Thoracic aorta (tissue), 2 donors: ENCODE measurements at regions not wholly inside any gene's neighbourhood (a gene's known extent, or its start where the extent isn't known, plus 50 kb on each side); places are given as distances from the start of the nearest gene placed in this dataset.

Source experiments
- ATAC-seq: fragments of 150-250 bp; one replicate; pipeline ENCODE4 v1.8.0; 2017; ENCODE audit warnings: low read depth; ENCODE audit not compliant: insufficient number of reproducible peaks, low FRiP score
- DNase-seq: peaks from one replicate; pipeline ENCODE4 v3.0.0-alpha.2; 2020; ENCODE audit warnings: low spot score
- H3K27ac ChIP-seq, 2 donors: fragments of 200-600 bp; sonication (generic); 1 replicate in 1 of 2; 2 replicates in 1 of 2; pipeline ENCODE4 v1.5.1; 2016; ENCODE audit warnings: mild to moderate bottlenecking in 2 of 2, moderate library complexity in 2 of 2
- H3K27me3 ChIP-seq: fragments of 200-600 bp; sonication (generic); replicated peaks from 2 replicates; pipeline ENCODE4 v1.6.0; 2016; ENCODE audit warnings: mild to moderate bottlenecking; ENCODE audit not compliant: insufficient read depth
- H3K36me3 ChIP-seq: fragments of 200-600 bp; sonication (generic); one replicate; pipeline ENCODE4 v1.5.1; 2016
- H3K4me1 ChIP-seq, 2 donors: fragments of 200-600 bp; sonication (generic); 1 replicate in 1 of 2; 2 replicates in 1 of 2; pipeline versions ENCODE4 v1.5.1 to v1.6.0; 2016; ENCODE audit warnings: low read depth in 2 of 2, mild to moderate bottlenecking in 1 of 2; ENCODE audit not compliant: control insufficient read depth in 1 of 2
- H3K4me3 ChIP-seq: fragments of 200-600 bp; sonication (generic); 2 replicates; pipeline ENCODE4 v1.5.1; 2016; ENCODE audit warnings: mild to moderate bottlenecking
- H3K9me3 ChIP-seq: fragments of 200-600 bp; sonication (generic); 2 replicates; pipeline ENCODE4 v1.5.1; 2016
- TF ChIP-seq, protein P1 (sequence below): fragments of 200-600 bp; sonication (generic); IDR thresholded peaks from one replicate; pipeline ENCODE4 v1.5.1; 2019; ENCODE audit warnings: antibody characterized with exemption

DNA sequence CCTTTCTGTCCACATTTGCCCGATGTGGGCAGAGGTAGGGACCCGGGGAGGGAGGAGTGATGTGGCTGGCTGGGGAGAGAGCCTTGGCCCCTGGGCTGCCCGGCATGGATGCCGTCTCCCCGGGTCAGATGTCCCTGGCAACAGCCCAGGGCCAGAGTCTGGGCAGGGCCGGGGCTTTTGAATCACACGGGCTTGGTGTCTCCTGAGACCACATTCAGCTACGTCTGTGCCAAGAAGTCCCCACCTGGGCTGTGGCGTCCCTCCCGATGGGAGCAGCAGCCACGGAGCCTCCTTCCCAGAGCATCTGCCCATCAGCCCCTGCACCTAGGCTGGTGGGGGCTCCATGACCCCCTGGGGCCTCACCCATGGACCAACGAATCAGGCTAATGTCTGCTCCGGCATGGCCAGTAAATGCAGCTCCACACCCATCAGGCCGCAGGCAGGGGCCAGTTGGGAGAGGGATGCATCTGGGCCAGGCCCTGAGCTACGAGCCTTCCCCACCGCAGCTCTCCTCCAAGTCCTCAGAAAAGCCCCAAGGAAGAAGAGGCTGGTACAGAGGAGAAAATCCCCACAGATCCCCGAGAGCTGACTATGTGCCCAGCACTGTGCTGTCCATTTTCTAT is 109.4 kb downstream of the RFLNA start:
- no peak for ATAC-seq
- peaks cover 23% of the 10 kb centered on the region for H3K36me3 ChIP-seq

DNA sequence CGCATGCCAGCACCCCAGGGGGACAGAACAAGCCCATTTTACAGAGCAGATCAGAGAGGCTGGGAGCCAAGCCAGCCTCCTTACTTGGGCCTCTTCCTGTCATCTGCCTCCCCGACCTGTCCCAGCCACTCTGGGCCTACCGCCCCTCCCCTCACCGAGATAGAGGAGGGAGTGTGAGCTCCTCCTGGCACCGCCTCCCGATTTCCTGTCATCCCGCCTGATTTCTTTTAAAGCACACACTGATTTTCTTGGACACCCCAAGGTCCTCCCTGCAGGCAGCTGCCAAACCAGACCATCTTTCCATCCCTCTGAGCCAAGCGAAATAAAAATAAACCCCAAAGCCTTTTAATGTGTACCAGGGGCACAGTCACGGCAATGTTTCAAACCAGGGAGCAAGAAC is 108.4 kb downstream of the RFLNA start:
- Histone ChIP-seq H3K36me3 (peaks cover 24% of the 10 kb centered on the region), H3K27me3 (no peaks in the 10 kb centered on the region), H3K27ac (peak overlapping the region in 1 of 2 donors; percentile 41), H3K4me1 (peaks cover 20 to 47% of the 10 kb centered on the region in 2 donors), H3K9me3 (no peaks in the 10 kb centered on the region), H3K4me3 (no peak overlapping the region)
- no peak for DNase-seq
- ATAC-seq, result no peak
- TF ChIP-seq, protein P1, sequence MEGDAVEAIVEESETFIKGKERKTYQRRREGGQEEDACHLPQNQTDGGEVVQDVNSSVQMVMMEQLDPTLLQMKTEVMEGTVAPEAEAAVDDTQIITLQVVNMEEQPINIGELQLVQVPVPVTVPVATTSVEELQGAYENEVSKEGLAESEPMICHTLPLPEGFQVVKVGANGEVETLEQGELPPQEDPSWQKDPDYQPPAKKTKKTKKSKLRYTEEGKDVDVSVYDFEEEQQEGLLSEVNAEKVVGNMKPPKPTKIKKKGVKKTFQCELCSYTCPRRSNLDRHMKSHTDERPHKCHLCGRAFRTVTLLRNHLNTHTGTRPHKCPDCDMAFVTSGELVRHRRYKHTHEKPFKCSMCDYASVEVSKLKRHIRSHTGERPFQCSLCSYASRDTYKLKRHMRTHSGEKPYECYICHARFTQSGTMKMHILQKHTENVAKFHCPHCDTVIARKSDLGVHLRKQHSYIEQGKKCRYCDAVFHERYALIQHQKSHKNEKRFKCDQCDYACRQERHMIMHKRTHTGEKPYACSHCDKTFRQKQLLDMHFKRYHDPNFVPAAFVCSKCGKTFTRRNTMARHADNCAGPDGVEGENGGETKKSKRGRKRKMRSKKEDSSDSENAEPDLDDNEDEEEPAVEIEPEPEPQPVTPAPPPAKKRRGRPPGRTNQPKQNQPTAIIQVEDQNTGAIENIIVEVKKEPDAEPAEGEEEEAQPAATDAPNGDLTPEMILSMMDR, result no peak

More for the DNA sequence above, 109.4 kb downstream of the RFLNA start:
- no peak for DNase-seq
- no peak overlapping the region for H3K4me3 ChIP-seq
- peak overlapping the region in 1 of 2 donors; percentile 4 for H3K27ac ChIP-seq
- H3K9me3 ChIP-seq, result no peaks in the 10 kb centered on the region
- TF ChIP-seq, protein P1, result no peak
- no peaks in the 10 kb centered on the region for H3K27me3 ChIP-seq
- peaks cover 14 to 39% of the 10 kb centered on the region in 2 donors for H3K4me1 ChIP-seq

DNA sequence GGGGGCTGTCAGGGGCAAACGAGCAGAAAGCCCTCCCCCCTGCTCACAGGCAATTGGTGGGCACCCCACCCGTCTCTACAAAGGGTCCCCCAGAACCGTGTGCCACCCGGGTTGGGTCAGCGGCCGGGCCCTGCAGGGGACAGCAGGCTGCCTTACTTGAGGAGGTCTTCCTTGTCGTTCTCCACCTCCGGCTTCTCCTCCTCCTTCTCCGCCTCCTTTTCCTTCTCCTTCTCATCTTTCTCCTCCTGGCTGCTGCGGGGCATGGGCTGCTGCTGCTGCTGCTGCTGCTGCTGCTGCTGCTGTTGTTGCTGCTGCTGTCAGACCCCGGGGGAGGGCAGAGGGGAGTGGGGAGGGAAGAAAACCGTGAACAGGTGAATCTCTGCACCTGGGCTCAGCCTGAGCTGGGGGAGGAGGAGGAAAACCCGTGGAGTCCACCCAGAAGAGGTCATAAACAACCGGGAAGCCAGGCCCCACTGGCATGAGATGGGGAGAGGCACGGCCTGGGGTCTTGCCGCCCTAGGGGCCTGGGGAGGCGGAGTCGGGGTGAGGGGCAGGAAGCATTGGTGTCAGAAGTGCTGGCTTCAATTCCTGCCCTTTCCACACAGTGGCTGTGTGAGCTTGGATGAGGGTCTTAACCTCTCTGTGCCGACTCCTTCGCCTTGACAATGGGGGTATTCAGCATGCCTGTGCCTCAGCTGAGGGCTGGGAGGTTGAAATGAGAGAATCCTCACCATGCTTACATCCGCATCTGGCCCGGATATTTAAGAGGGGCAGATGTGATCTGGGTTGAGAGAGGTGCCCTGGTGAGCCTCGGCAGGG is 107.6 kb downstream of the RFLNA start:
- Histone ChIP-seq H3K9me3 (no peaks in the 10 kb centered on the region), H3K36me3 (peaks cover 27% of the 10 kb centered on the region), H3K4me1 (peaks cover 26 to 55% of the 10 kb centered on the region in 2 donors), H3K4me3 (no peak overlapping the region), H3K27ac (peak overlapping the region in 1 of 2 donors; percentile 11), H3K27me3 (no peaks in the 10 kb centered on the region)
- TF ChIP-seq, protein P1, result no peak
- DNase-seq (no peak), ATAC-seq (no peak)

DNA sequence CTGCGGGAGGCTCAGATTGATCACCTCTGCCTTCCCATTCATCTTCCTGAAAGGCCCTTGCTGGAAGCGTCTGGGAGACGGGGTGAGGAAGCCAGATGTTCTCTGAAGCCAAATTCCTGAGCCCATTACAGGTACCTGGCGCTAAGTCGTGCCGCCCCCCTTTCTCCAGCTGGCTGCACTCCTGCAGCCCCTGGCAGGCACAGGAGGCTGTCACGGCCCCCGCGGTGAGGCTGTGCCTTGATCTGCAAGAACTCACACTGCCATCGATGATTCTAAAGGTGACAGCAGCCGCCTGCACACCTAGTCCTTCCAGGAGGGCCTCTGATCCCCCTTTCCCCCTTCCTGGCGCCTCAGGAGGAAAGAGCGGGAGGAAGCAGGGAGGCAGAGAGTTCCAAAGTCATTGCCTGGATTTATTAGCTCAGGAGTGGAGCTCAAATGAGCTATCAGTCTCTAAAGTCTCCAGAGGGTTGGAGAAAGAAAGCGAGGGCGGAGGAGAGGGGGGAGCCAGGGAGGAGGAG is 106.9 kb downstream of the RFLNA start:
- DNase-seq, result no peak
- H3K9me3 ChIP-seq, result no peaks in the 10 kb centered on the region
- H3K27ac ChIP-seq, result no peak overlapping the region
- H3K36me3 ChIP-seq, result peaks cover 25% of the 10 kb centered on the region
- peaks cover 26 to 62% of the 10 kb centered on the region in 2 donors for H3K4me1 ChIP-seq
- TF ChIP-seq, protein P1, result no peak
- no peak overlapping the region for H3K4me3 ChIP-seq
- H3K27me3 ChIP-seq, result no peaks in the 10 kb centered on the region
- no peak for ATAC-seq

DNA sequence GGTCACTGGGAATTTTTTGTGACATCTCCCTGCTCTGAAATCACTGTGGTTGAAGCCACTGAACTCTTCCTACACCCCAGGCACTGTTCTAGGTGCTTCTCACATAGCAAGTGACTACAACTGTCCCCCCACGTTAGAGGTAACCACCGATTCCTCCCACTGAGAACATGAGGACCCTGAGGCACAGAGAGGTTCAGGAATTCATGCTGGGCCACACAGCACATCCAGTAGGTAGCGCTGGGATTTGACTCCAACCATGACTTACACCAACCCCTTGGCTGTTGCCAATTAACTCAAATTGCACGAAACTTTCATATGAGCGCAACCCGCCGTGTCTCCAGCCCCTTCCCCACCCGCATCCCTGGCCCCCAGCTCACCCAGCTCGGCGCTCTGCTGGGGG is 105.2 kb downstream of the RFLNA start:
- Histone ChIP-seq H3K4me3 (no peak overlapping the region), H3K27me3 (no peaks in the 10 kb centered on the region), H3K36me3 (peaks cover 28% of the 10 kb centered on the region), H3K9me3 (no peaks in the 10 kb centered on the region), H3K27ac (no peak overlapping the region), H3K4me1 (peaks cover 28 to 79% of the 10 kb centered on the region in 2 donors)
- DNase-seq, result no peak
- no peak for ATAC-seq
- TF ChIP-seq, protein P1, result no peak
